GM18873 (cell line): ENCODE measurements at regions not wholly inside any gene's neighbourhood (a gene's known extent, or its start where the extent isn't known, plus 50 kb on each side); places are given as distances from the start of the nearest gene placed in this dataset.
"Not testable (repeated sequence)": the region's sequence is repeated elsewhere in the genome, so short reads cannot be mapped to it uniquely, and the experiment has no call there.

ENCODE experiments used
- ATAC-seq: cut with Tn5 transposase; IDR thresholded peaks from one replicate; pipeline ENCODE4 v1.9.1; 2021; ENCODE audit warnings: mild to moderate bottlenecking, moderate library complexity, moderate number of reproducible peaks; ENCODE audit not compliant: unreplicated experiment, low FRiP score

DNA sequence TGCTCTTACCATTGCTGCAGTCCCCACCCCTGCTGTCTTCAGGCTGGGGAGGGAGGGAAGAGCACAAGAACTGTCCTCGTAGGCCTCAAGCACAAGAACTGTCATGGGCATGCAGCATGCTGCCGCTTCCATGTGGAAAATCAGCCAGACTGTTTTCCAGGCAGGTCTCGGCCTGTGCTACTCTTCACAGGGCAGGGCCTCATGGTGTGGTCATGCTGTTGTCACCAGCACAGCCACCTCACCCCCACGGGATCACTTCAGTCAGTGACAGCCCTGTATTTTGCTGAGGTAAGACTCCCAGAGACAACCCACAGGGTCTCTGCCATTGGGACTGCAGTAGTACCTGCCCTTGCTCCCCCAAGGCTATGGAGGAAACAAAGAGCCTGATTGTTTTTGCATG, 205.3 kb downstream of the NAP1L3 start:
- no peak for ATAC-seq

DNA sequence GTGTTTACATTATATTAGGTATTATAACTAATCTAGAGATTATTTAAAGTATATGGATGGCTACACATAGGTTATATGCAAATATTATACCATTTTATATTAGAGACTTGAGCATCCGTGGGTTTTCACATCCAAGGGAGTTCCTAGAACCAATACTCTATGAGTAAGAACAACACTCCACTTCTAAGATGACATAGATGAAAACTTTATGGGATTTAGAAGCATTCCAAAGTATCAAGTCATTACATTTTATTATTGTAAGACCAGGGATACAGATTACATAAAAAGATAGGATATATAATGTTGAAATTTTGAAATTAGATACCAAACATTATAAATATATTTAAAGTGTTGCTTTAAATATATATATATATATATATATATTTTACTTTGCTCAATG, 207.0 kb downstream of the NAP1L3 start:
- ATAC-seq, result no peak

DNA sequence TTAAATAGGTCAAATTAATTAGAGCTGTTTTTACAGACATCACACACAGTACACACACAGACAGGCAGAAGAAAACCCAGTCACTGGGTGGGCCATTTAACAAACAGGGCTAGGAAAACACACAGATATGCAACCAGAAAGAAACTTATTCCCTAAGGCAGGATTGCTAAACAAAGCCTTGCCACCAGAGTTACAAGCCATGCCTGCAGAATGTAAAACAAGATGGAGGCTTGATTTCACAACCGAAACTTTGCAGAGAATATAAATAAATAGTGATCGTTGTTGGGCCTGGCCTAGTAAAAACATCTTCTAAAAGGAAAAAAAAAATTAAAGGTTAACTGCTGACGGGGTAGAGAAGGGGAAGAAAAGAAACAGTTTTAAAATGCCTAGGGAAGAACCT, 212.3 kb downstream of the NAP1L3 start:
- ATAC-seq, result no peak

DNA sequence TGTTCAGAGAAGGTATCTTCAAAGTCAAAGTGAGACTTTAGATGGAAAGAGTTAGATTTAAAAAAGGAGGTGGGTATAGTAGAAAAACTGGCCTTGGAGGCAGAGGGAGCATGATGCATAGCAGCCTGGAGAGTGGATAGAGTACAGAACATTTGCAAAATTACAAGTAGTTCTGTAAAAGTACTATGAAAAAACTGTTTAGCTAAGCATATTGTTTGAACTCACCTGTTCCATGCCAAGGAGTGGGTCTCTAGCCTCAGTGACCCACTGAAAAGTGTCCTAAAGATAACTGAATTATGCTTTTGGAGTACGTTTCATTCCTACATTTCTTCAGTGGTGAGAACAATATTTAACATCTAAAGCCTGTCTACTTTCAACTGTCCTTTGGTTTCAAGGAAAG, 218.9 kb downstream of the NAP1L3 start:
- ATAC-seq, result no peak

DNA sequence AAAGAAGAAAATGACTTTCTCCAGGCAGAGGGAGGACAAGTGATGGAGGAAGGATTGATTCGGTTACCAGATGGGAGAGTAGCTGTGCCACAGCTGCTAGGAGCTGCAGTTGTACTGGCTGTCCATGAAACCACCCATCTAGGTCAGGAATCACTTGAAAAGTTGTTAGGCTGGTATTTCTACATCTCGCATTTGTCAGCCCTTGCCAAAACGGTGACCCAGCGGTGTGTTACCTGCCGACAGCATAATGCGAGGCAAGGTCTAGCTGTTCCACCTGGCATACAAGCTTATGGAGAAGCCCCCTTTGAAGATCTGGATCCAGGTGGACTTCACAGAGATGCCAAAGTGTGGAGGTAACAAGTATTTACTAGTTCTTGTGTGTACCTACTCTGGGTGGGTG, 238.7 kb downstream of the NAP1L3 start:
- ATAC-seq, result not testable (repeated sequence)

DNA sequence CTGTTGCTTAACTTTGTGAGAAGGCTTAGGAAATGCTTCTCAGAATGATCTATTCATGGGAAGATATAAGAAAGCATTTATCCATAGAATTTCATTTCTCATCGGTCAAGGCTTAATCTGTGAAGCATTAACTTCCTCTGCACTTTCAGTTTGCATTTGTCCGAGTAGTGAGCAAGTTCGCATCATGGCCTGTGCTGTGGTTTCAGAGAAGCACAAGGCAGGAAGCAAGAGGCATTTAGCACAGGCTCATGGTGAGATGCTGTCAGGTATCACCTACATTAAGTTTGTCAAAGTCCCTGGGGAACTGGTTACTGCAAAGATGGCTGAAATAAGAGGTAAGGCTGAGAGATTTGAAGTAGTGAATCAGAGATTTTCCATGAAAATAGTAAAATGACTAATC, 244.9 kb downstream of the NAP1L3 start:
- ATAC-seq, result no peak

DNA sequence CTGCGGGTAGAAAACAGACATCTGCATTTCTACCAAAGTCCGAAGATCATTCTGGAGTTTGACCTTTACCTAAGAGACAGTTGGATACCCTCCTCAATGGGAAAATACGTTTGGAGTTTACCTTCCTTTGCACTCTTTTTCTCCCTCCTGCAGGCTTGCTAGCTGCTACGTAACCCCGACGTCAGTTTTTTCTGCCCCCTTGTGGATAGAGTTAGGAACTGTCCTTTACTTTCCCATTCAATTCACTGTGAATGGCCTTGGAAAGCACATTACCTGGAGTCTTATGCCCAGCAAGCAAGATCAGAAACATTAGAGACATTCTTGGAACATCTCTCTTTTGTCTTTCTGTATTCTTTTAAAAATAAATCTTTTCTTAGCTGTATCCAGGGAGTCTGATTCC, 250.7 kb downstream of the NAP1L3 start:
- peak; percentile 69 for ATAC-seq

DNA sequence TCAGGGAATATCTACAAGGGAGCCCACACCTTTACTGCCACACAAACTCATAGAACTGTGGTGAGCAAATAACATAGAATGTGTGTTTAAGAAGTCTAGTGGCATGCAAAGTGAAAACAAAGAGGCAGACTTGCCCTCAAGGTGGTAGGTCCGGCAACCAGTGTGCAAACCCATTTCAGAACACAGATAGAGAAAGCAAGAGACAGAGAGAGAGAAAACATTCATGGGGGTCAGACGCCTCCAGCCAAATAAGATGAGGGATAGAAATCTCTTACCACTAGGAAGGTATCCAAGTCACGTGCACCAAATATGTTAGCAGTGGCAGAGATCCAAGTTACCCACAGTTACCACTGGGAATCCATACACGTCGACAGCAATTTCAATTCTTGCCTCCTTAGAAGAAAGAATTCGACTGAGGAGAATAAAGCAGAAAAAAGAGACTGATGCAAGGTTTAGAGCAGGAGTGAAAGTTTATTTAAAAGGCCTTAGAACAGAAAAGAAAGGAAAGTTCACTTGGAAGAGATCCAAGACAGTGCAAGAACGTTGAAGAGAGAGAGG, 252.8 kb downstream of the NAP1L3 start:
- ATAC-seq, result no peak

DNA sequence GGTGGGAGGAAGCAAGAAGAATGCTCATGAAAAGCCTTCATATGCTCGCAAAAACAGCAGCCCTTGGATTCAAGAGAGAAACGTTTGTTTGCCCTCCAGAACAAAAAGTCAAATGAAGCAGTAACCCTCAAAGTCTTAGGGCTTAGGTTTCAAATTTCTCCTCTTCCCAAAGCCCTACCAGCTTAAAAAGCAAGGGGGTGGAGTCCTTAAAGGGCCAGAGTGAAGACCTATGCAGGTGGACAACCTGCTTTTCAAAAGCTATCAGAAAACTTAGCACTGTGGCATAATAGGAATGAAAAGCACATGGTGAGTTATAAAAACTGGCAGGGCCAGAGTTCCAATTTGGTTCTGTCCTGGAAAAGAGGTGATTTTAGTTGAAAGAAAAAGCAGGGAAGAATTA, 253.3 kb downstream of the NAP1L3 start:
- no peak for ATAC-seq

DNA sequence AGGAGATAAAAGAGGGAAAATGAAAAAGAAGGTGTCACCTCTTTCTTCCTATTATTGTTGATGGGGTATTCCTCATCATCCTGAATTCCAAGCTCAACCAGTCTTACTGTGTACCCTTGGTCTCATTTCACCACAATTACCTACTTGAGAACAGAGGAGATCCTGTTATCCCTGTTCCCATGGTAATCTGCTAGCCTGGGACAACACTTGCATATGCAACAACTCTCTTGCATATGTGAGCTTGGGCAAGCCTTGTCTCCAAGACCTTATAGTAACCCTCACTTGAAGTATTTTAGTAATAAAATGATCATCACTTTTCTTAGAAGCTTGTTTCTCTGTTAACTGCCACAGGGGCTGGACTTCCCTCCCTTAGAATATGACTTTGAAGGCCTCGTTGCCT, 253.7 kb downstream of the NAP1L3 start:
- ATAC-seq, result no peak

DNA sequence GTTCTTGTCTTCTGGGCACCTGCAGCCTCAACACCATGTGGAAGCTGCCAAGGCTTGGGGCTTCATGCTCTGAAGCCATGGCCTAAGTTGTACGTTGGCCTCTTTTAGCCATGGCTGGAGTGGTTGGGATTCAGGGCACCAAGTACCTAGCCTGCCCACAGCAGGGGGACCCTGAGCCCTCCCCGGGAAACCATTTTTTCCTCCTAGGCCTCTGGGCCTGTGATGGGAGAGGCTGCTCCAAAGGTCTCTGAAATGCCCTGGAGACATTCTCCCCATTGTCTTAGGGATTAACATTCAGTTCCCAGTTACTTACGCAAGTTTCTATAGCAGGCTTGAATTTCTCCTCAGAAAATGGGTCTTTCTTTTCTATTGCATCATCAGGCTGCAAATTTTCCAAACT, 269.3 kb downstream of the NAP1L3 start:
- ATAC-seq, result no peak

DNA sequence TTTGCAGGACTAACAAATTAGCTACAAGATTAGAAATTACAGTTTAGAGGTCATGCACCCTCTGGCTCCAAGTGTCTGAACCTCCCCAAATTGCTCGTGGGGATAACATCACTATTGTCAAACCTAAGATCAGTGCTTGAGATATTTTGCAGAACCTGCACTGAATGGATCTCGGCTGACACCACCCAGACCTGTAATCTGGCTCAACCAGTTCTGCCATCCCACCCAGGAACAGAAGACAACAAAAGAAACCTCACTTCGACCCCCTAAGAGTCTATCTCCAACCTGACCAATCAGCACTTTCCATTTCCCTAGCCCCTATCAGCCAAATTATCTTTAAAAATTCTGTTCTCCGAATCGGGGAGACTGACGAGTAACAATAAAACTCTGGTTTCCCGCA, 318.7 kb downstream of the NAP1L3 start:
- no peak for ATAC-seq

DNA sequence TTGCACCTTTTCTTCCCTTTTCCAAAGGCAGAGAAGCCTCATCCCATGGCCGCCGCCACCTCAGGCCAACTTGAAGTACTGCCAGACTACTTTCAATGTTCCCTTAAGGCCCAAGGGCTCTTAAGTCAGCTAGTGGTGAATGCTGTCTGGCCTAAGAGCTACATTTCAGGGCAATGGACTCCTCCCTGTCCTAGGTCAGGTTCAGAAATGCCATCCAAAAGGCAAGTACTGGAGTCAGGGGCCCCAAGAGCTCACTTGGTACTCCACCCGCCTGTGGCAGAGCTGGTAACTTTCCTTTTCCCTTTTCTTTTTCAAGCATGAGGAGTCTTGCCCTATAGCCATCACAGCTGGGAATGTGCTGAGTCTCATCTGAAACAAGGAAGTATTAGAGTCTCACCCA, 327.1 kb downstream of the NAP1L3 start:
- ATAC-seq, result no peak

DNA sequence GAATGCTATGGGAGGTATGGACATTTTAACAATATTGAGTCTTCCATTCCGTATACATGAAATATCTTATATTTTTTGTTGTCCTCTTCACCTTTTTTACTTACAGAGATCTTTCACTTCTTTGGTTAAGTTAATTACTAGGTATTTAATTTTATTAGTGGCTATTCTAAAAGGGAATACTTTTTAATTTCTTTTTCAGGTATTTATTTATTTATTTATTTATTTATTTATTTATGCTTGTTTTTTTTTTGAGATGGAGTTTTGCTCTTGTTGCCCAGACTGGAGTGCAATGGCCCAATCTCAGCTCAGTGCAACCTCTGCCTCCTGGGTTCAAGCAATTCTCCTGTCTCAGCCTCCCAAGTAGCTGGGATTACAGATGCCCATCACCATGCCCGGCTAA, 329.1 kb downstream of the NAP1L3 start:
- ATAC-seq, result not testable (repeated sequence)

DNA sequence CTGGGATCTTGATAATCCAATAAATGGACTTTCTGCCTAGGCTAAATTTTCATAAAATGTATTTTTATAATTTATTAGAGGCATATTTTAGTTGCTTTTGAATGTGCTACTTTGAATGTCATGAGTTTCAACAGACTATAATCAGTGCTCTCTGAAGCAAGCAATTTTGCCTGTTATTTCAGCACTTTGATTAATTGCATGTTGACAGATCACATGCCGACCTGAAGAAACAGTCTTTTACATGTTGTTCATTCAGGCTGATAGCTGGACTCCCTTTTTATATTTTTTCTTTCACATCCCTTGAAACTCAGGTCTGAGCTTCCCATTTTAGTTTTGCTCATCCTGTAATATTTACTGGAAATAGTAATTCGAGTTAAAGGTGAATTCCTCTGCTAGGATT, 341.0 kb downstream of the NAP1L3 start:
- ATAC-seq, result no peak

DNA sequence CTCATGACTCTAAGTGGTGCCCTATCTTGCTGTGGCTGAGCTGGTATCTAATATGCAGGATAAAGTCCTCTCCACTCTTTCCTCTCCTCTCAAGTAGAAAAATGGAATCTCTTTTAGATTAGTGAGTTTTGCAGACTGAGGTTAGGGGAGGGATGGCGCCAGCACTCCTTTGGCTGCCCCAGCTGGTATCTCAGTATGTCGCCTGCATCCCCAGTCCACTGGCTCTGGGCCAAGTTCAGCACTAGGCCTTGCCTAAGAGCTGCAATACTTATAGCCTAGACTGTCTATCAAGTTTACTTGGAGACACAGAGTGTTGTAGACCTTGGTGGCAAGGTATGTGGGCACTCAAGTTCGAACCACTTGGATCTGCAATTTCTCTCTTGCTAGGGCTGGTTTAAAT, 351.3 kb downstream of the NAP1L3 start:
- no peak for ATAC-seq

DNA sequence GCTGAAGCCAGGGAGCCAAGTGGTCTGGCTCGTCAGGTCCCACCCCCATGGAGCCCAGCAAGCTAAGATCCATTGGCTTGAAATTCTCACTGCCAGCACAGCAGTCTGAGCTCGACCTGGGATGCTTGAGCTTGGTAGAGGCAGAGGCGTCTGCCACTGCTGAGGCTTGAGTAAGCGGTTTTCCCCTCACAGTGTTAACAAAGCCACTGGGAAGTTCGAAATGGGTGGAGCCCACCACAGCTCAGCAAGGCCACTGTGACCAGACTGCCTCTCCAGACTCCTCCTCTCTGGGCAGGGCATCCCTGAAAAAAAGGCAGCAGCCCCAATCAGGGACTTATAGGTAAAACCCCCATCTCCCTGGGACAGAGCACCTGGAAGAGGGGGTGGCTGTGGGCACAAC, 353.8 kb downstream of the NAP1L3 start:
- ATAC-seq, result no peak
